ENCODE measurements at regions not wholly inside any gene's neighbourhood (a gene's known extent, or its start where the extent isn't known, plus 50 kb on each side); places are given as distances from the start of the nearest gene placed in this dataset.

DNA sequence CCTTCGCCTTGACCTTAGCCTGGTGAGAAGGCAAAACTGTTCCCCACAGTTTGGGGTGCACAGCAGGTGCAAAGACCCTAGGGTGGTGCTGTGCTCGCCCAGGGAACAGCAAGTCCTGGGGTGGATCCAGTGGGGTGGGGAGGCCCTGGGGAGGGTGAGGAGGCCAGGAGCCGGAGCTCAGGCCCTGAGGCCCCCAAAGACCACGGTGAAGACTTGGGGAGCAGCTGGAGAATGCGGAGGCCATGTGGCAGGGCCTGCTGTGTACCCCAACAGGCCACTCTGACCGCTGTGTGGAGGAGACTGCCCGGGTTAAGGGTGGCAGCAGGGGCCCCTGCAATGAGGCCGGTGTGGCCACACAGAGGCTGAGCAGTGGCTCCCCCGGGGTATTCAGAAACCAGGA is 101.1 kb upstream of the RTL6 start:
- Histone ChIP-seq H3K36me3 (ENCODE audit: insufficient read depth, low read length) (no peaks in the 10 kb centered on the region), H3K27me3 (ENCODE audit: insufficient read depth, low read length) (no peaks in the 10 kb centered on the region), H3K9me3 (ENCODE audit: control insufficient read depth in 1 of 2, low read length in 2 of 2) (no peaks in the 10 kb centered on the region), H3K4me3 (ENCODE audit: low read length in 2 of 2) (no peak overlapping the region), H3K27ac (ENCODE audit: low read depth, low read length) (no peak overlapping the region), H3K4me1 (ENCODE audit: insufficient read depth, low read length) (no peaks in the 10 kb centered on the region)
- peaks cover 0 to 4% (median 0%) of the 10 kb centered on the region in 4 donors for H3K4me1 Mint-ChIP-seq
- H3K27me3 Mint-ChIP-seq = peaks cover 16 to 19% of the 10 kb centered on the region in 2 donors
- no peak for DNase-seq
- no peak overlapping the region for H3K4me3 Mint-ChIP-seq
- POLR2A ChIA-PET (ENCODE audit: partially characterized antibody) = no interaction called here
- no peaks in the 10 kb centered on the region for H3K9me3 Mint-ChIP-seq
- H3K27ac Mint-ChIP-seq = no peak overlapping the region
- H3K36me3 Mint-ChIP-seq = no peaks in the 10 kb centered on the region
- intact Hi-C loops (cut with micrococcal nuclease) = no loop called here
- CTCF ChIA-PET (ENCODE audit: partially characterized antibody) = no interaction called here

DNA sequence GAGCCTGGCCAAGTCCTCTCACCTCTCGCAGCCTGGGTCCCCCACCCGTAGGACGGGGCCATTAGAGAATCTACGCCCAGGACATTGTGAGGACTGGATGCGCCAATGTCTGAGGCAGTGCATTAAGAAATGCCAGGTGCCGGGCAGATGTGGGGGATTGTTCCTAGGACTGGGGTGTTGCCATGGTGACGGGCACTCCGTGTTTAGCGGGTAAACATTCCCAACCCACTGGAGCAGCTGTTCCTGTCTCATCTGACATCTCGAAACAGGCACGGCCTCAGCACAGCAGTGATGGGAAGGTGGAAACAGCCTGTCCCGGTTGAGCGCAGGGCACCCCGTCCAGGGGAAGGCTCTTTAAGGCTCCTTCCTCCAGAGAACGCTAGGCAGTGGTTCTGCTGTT is 99.6 kb upstream of the RTL6 start:
- H3K27me3 Mint-ChIP-seq = peaks cover 16 to 19% of the 10 kb centered on the region in 2 donors
- CTCF ChIA-PET (ENCODE audit: partially characterized antibody) = interaction anchor here (1.0 kb wide), 1 partner anchor 605 kb away, joined by 3 read pairs; no protein-coding TSS in a partner anchor

DNA sequence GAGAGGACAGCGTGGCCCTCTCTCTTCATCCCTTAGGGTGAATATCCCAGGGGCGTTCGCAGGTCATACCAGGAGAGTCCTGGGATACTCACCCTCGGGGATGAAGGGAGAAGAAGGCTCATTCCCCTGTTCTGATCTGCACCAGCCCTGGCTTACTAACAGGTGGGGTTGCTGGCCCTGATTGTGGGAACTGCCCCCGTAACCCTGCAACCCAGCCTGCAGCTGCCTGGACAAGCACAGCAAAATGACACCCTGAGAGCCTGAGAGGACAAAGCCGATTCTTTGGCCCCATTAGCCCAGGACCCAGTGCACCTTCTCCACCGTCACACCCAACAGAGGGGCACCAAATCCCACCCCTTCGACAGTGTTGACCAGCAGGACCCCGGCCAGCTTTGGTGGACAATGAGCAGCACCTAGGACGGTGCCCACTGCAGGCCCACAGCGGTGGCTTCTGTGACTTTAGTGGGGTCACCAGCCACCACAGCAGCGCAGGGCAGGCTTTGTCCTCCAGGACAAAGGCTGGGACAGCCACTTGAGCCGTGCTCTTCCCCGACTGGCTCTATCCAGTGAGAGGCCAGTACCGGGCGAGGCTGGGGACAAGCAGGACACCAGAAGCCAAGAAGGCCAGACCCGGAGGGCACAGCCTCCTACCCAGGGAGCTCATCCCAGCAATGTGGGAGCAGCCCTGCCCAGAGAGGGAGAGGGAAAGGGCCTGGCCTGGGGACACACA is 98.5 kb upstream of the RTL6 start:
- CTCF ChIA-PET (ENCODE audit: partially characterized antibody) = no interaction called here

More for the DNA sequence above, 99.6 kb upstream of the RTL6 start:
- Mint-ChIP-seq H3K4me1 (peaks cover 0 to 4% (median 0%) of the 10 kb centered on the region in 4 donors), H3K4me3 (no peak overlapping the region), H3K9me3 (no peaks in the 10 kb centered on the region), H3K36me3 (no peaks in the 10 kb centered on the region), H3K27ac (no peak overlapping the region)
- intact Hi-C loops (cut with micrococcal nuclease) = no loop called here
- Histone ChIP-seq H3K4me3 (ENCODE audit: low read length in 2 of 2) (no peak overlapping the region), H3K27me3 (ENCODE audit: insufficient read depth, low read length) (no peaks in the 10 kb centered on the region), H3K9me3 (ENCODE audit: control insufficient read depth in 1 of 2, low read length in 2 of 2) (no peaks in the 10 kb centered on the region), H3K27ac (ENCODE audit: low read depth, low read length) (no peak overlapping the region), H3K4me1 (ENCODE audit: insufficient read depth, low read length) (no peaks in the 10 kb centered on the region), H3K36me3 (ENCODE audit: insufficient read depth, low read length) (no peaks in the 10 kb centered on the region)
- no peak for DNase-seq
- POLR2A ChIA-PET (ENCODE audit: partially characterized antibody) = no interaction called here

DNA sequence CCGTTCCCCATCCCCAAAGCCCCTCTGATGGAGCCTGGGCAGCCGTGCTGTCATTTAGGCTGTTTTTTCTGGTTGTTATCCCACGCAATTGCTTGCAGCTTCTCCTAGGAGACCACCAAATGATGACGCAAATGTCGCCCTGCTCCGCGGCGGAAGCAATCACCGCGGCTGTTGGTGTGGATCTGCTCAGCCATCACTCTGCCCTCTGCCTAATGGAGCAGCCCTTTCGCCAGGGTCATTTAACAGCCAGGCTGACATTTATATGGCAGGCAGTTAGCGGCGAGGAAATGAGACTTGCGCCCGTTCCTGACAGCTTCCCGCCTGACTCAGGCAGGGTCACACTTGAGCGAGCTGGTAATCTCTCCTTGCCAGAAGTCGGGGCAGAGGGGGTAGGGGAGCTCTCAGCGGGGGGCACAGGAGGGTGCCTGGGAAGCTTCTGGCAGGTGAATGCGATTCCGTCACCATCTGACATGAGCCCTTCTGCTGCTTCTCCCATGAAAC is 97.9 kb upstream of the RTL6 start:
- Histone ChIP-seq H3K27me3 (ENCODE audit: insufficient read depth, low read length) (no peaks in the 10 kb centered on the region), H3K4me1 (ENCODE audit: insufficient read depth, low read length) (no peaks in the 10 kb centered on the region), H3K4me3 (ENCODE audit: low read length in 2 of 2) (no peak overlapping the region), H3K9me3 (ENCODE audit: control insufficient read depth in 1 of 2, low read length in 2 of 2) (no peaks in the 10 kb centered on the region), H3K36me3 (ENCODE audit: insufficient read depth, low read length) (no peaks in the 10 kb centered on the region), H3K27ac (ENCODE audit: low read depth, low read length) (no peak overlapping the region)
- Mint-ChIP-seq H3K36me3 (no peaks in the 10 kb centered on the region), H3K4me3 (peak overlapping the region in 1 of 8 donors; percentile 23), H3K27ac (no peak overlapping the region), H3K27me3 (peaks cover 16 to 19% of the 10 kb centered on the region in 2 donors), H3K4me1 (peaks cover 0 to 4% (median 0%) of the 10 kb centered on the region in 4 donors), H3K9me3 (no peaks in the 10 kb centered on the region)
- intact Hi-C loops (cut with micrococcal nuclease) = no loop called here
- POLR2A ChIA-PET (ENCODE audit: partially characterized antibody) = no interaction called here
- CTCF ChIA-PET (ENCODE audit: partially characterized antibody) = no interaction called here
- DNase-seq = no peak

More for the DNA sequence above, 98.5 kb upstream of the RTL6 start:
- POLR2A ChIA-PET (ENCODE audit: partially characterized antibody) = no interaction called here
- no peak overlapping the region for H3K27ac Mint-ChIP-seq
- intact Hi-C loops (cut with micrococcal nuclease) = no loop called here
- H3K27me3 ChIP-seq (ENCODE audit: insufficient read depth, low read length) = no peaks in the 10 kb centered on the region
- peaks cover 16 to 19% of the 10 kb centered on the region in 2 donors for H3K27me3 Mint-ChIP-seq
- H3K4me3 Mint-ChIP-seq = no peak overlapping the region
- no peaks in the 10 kb centered on the region for H3K36me3 Mint-ChIP-seq
- no peaks in the 10 kb centered on the region for H3K9me3 ChIP-seq (ENCODE audit: control insufficient read depth in 1 of 2, low read length in 2 of 2)
- H3K4me3 ChIP-seq (ENCODE audit: low read length in 2 of 2) = no peak overlapping the region
- DNase-seq = no peak
- H3K4me1 ChIP-seq (ENCODE audit: insufficient read depth, low read length) = no peaks in the 10 kb centered on the region
- no peaks in the 10 kb centered on the region for H3K36me3 ChIP-seq (ENCODE audit: insufficient read depth, low read length)
- H3K4me1 Mint-ChIP-seq = peaks cover 0 to 4% (median 0%) of the 10 kb centered on the region in 4 donors
- H3K9me3 Mint-ChIP-seq = no peaks in the 10 kb centered on the region
- no peak overlapping the region for H3K27ac ChIP-seq (ENCODE audit: low read depth, low read length)

DNA sequence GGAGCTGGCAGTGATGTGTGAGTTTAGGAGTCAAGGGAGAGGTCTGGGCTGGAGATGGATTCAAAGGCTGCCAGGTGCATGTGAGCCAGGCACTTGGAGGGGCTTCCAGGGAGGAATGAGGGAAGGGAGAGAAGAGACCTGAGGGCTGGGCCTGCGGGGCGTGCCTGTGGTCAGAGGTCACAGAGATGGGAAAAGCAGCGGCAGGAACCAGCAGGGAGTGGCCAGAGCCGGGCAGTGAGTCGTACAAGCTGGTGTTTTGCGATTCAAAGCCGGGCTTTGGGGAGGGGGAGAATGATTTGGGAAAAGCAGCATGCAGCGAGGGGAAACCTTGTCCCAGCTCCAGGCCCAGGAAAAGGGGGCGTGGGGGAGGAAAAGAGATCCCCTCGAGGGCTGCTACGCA is 96.9 kb upstream of the RTL6 start:
- no peaks in the 10 kb centered on the region for H3K27me3 ChIP-seq (ENCODE audit: insufficient read depth, low read length)
- Mint-ChIP-seq H3K27ac (peak overlapping the region in 1 of 7 donors; percentile 64), H3K27me3 (peaks cover 18 to 21% of the 10 kb centered on the region in 2 donors), H3K36me3 (no peaks in the 10 kb centered on the region), H3K9me3 (peaks cover 0 to under 1% (median 0%) of the 10 kb centered on the region in 8 donors), H3K4me3 (no peak overlapping the region), H3K4me1 (peaks cover 0 to 4% (median 0%) of the 10 kb centered on the region in 4 donors)
- intact Hi-C loops (cut with micrococcal nuclease) = no loop called here
- no peaks in the 10 kb centered on the region for H3K9me3 ChIP-seq (ENCODE audit: control insufficient read depth in 1 of 2, low read length in 2 of 2)
- H3K36me3 ChIP-seq (ENCODE audit: insufficient read depth, low read length) = no peaks in the 10 kb centered on the region
- H3K27ac ChIP-seq (ENCODE audit: low read depth, low read length) = no peak overlapping the region
- no peak overlapping the region for H3K4me3 ChIP-seq (ENCODE audit: low read length in 2 of 2)
- ChIA-PET POLR2A (ENCODE audit: partially characterized antibody) (no interaction called here), CTCF (ENCODE audit: partially characterized antibody) (no interaction called here)
- no peak for DNase-seq
- no peaks in the 10 kb centered on the region for H3K4me1 ChIP-seq (ENCODE audit: insufficient read depth, low read length)

DNA sequence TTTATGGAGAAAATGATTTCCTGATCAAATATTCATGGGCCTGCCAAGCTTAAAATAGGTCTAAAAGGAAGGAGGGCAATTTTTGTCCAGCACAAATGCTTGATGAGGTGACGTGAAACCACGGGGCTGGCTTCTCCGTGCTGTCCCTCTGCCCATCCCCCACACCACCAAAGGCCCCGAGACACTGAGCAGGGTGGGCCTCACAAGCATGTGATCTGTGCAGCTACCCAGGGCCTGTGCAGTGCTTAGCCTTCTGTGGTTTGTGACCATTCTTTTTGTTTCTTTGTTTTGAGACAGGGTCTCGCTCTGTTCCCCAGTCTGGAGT is 94.8 kb upstream of the RTL6 start:
- CTCF ChIA-PET (ENCODE audit: partially characterized antibody) = no interaction called here
- H3K4me3 ChIP-seq (ENCODE audit: low read length in 2 of 2) = no peak overlapping the region
- H3K36me3 ChIP-seq (ENCODE audit: insufficient read depth, low read length) = no peaks in the 10 kb centered on the region
- H3K27me3 Mint-ChIP-seq = peaks cover 22 to 24% of the 10 kb centered on the region in 2 donors
- intact Hi-C loops (cut with micrococcal nuclease) = no loop called here
- no peak overlapping the region for H3K27ac ChIP-seq (ENCODE audit: low read depth, low read length)
- POLR2A ChIA-PET (ENCODE audit: partially characterized antibody) = no interaction called here
- no peaks in the 10 kb centered on the region for H3K9me3 ChIP-seq (ENCODE audit: control insufficient read depth in 1 of 2, low read length in 2 of 2)
- H3K4me1 ChIP-seq (ENCODE audit: insufficient read depth, low read length) = no peaks in the 10 kb centered on the region
- H3K27ac Mint-ChIP-seq = no peak overlapping the region
- peaks cover 0 to 6% (median 1%) of the 10 kb centered on the region in 8 donors for H3K9me3 Mint-ChIP-seq
- no peaks in the 10 kb centered on the region for H3K27me3 ChIP-seq (ENCODE audit: insufficient read depth, low read length)
- DNase-seq = no peak
- no peaks in the 10 kb centered on the region for H3K36me3 Mint-ChIP-seq
- H3K4me3 Mint-ChIP-seq = no peak overlapping the region
- H3K4me1 Mint-ChIP-seq = peaks cover 0 to 4% (median 0%) of the 10 kb centered on the region in 4 donors

DNA sequence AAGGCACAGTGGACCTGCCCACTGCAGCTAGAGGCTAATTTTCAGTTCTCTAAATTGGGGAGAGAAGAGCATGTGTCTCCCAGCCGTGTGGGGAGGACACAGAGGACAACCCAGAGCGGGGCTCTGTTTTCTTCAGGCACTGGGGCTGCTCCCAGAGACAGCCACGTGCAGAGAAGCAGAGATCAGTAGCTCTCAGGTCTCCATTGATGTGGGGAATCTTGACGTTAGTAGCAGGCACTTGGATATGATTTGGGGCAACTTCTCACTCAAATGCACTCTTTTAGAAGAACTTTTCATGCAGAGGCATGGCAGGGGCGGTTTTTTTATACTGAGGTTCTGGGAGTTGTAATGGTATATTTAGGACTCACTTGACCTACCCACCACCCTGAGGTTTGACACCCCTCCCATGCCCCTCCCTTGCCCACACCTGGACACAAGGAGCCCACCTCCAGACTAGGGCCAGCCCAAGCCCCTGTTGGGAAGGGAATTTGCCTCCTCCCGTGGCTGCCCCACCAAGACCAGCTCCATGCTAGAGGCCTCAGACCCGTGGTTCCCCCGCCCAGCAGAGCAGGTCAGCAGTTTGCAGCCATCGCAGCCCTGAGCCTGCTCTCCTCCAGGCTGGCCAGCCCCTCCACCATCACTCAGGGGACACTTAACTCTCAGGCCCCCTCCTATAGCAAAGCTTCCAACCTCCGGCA is 94.2 kb upstream of the RTL6 start:
- Histone ChIP-seq H3K27ac (ENCODE audit: low read depth, low read length) (no peak overlapping the region), H3K4me1 (ENCODE audit: insufficient read depth, low read length) (no peaks in the 10 kb centered on the region), H3K9me3 (ENCODE audit: control insufficient read depth in 1 of 2, low read length in 2 of 2) (no peaks in the 10 kb centered on the region), H3K27me3 (ENCODE audit: insufficient read depth, low read length) (no peaks in the 10 kb centered on the region), H3K4me3 (ENCODE audit: low read length in 2 of 2) (no peak overlapping the region), H3K36me3 (ENCODE audit: insufficient read depth, low read length) (no peaks in the 10 kb centered on the region)
- Mint-ChIP-seq H3K9me3 (peaks cover 0 to 6% (median 1%) of the 10 kb centered on the region in 8 donors), H3K4me1 (peaks cover 0 to 4% (median under 1%) of the 10 kb centered on the region in 4 donors), H3K36me3 (no peaks in the 10 kb centered on the region), H3K27me3 (peaks cover 26% of the 10 kb centered on the region in 2 donors), H3K27ac (peak overlapping the region in 1 of 7 donors; percentile 63), H3K4me3 (no peak overlapping the region)
- no peak for DNase-seq
- intact Hi-C loops (cut with micrococcal nuclease) = no loop called here
- POLR2A ChIA-PET (ENCODE audit: partially characterized antibody) = no interaction called here
- CTCF ChIA-PET (ENCODE audit: partially characterized antibody) = no interaction called here

Measured in CD4-positive, alpha-beta memory T cell (primary cell).